ENCODE measurements at regions not wholly inside any gene's neighbourhood (a gene's known extent, or its start where the extent isn't known, plus 50 kb on each side); places are given as distances from the start of the nearest gene placed in this dataset.
"Not testable (repeated sequence)": the region's sequence is repeated elsewhere in the genome, so short reads cannot be mapped to it uniquely, and the experiment has no call there.

DNA sequence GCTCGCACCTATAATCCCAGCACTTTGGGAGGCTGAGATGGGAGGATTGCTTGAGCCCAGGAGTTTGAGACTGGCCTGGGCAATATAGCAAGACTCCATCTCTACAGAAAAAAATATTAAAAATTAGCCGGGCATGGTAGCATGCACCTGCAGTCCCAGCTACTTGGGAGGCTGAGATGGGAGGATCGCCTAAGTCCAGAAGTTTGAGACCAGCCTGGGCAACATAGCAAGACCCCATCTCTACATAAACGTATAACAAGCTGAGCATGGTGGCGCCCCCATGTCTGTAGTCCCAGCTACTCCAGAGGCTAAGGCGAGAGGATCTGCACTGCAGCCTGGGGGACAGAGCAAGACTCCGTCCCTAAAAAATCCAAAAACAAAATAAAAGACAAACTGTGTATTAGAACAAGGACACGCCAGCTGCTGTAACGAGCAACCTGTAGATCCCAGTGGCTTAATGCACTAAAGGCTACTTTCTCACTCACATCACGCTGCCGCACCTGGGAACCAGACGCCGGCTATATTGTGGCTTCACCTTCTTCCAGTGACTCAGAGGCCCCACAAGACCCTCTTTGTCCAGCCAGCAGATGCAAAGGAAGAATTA lies 81.9 kb upstream of the ADGRE5 start:
- not testable (repeated sequence) for H4K20me1 ChIP-seq (replicated peaks; ENCODE audit: control insufficient read depth, insufficient read depth, low read length); ATAC-seq

DNA sequence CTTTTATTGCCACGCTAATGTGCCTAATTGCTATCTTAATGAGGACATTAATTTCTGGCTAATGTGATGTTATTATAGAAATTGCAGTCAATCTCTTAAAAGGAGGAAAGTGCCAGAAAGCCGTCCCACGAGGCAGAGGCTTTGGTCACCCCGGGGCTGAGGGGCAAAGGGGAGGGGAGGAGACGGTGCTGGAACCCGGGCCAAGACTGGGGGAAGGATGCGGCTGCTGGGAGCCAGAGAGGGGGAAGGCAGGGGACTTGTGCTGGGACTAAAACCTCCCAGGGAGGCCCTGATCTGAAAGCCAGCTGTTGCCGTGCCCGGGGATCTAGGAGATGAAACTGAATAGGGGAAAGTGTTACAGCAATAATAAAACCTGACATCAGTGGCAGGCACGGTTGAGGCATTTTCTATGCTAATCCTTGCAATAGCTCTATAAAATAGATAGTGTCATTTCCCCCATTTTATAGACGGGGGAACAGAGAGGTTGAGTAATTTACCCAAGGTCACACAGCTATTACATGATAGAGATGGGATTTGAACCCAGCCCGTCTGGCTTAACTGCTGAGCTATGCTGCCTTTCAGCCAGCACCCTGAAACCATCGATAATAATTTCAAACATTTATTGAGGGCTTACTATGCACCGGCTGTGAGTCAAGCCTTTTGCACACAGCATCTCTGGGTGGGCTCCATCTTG lies 83.2 kb upstream of the ADGRE5 start:
- DNase-seq (ENCODE audit: extremely low read depth in 1 of 4, low spot score in 3 of 4); H3K27ac ChIP-seq (ENCODE audit: extremely low read depth, low read depth, low read length); H3K36me3 ChIP-seq (ENCODE audit: control insufficient read depth, insufficient read depth, low read length); H3K27me3 ChIP-seq (ENCODE audit: control insufficient read depth in 2 of 2, insufficient read depth in 2 of 2, low read length in 2 of 2); H3K4me1 ChIP-seq (replicated peaks in 1 of 2; ENCODE audit: control insufficient read depth in 2 of 2, insufficient read depth in 2 of 2, low read length in 2 of 2); H3K4me2 ChIP-seq (ENCODE audit: insufficient read depth, low read length); intact Hi-C loops (cut with micrococcal nuclease); POLR2A ChIA-PET; ATAC-seq; FAIRE-seq; H3K9me3 ChIP-seq (replicated peaks; ENCODE audit: control insufficient read depth, insufficient read depth, low read depth, low read length); H3K4me3 ChIP-seq; H4K20me1 ChIP-seq (replicated peaks; ENCODE audit: control insufficient read depth, insufficient read depth, low read length); H3K9ac ChIP-seq (ENCODE audit: insufficient read depth in 1 of 2, low read depth in 2 of 2, low read length in 2 of 2); H3K79me2 ChIP-seq (ENCODE audit: control insufficient read depth, insufficient read depth, low read length); H3K9me1 ChIP-seq (ENCODE audit: control insufficient read depth, insufficient read depth, low read length); in situ Hi-C loops (cut with MboI); BruUV-seq (replicated peaks); H2AFZ ChIP-seq (ENCODE audit: low read depth, low read length): not testable (repeated sequence)
- CTCF ChIA-PET (ENCODE audit: low intra/inter-chr PET ratio): interaction anchor here (0.6 kb wide), 1 partner anchor 134 kb away, joined by 4 read pairs; no protein-coding TSS in a partner anchor
- peak; percentile 68 for TF ChIP-seq BRD9 (IDR thresholded peaks at IDR 0.05; ENCODE audit: low read depth, partially characterized antibody)
- TF ChIP-seq SMARCA5 (IDR thresholded peaks at IDR 0.05): peak; percentile 84
- TF ChIP-seq ADNP (tag; IDR thresholded peaks at IDR 0.05): peak; percentile 88
- TF ChIP-seq ZFP36 (IDR thresholded peaks at IDR 0.05; ENCODE audit: low read depth, low read length, partially characterized antibody): peak; percentile 79
- TF ChIP-seq KDM1A (IDR thresholded peaks at IDR 0.05): peak; percentile 73 to 81
- peak; percentile 79; the same call in 1 of the 2 replicates for TF ChIP-seq HDAC2 (IDR thresholded peaks at IDR 0.05)
- TF ChIP-seq BCOR (IDR thresholded peaks at IDR 0.05): peak; percentile 95
- 0 out of 2 replicates have a peak, but pooled peaks have one; percentile 39 for TF ChIP-seq PTBP1 (IDR thresholded peaks at IDR 0.05; ENCODE audit: low read depth, low read length)
- peak; percentile 90 for TF ChIP-seq RBM25 (IDR thresholded peaks at IDR 0.05; ENCODE audit: low read depth, low read length, severe bottlenecking)
- peak; percentile 28 for TF ChIP-seq CHD4 (IDR thresholded peaks at IDR 0.05; ENCODE audit: insufficient read depth, insufficient replicate concordance, low read depth, low read length, poor library complexity, severe bottlenecking)
- 21% methylated on average over 10 of the region's 14 CpGs for WGBS (ENCODE audit: insufficient coverage, low coverage, missing lambda C conversion rate)

More for the DNA sequence above, 81.9 kb upstream of the ADGRE5 start:
- H3K27me3 ChIP-seq (ENCODE audit: control insufficient read depth in 2 of 2, insufficient read depth in 2 of 2, low read length in 2 of 2); H3K4me2 ChIP-seq (ENCODE audit: insufficient read depth, low read length); H3K9me1 ChIP-seq (ENCODE audit: control insufficient read depth, insufficient read depth, low read length); H3K4me1 ChIP-seq (replicated peaks in 1 of 2; ENCODE audit: control insufficient read depth in 2 of 2, insufficient read depth in 2 of 2, low read length in 2 of 2); FAIRE-seq; DNase-seq (ENCODE audit: extremely low read depth in 1 of 4, low spot score in 3 of 4); H3K9me3 ChIP-seq (replicated peaks; ENCODE audit: control insufficient read depth, insufficient read depth, low read depth, low read length); intact Hi-C loops (cut with micrococcal nuclease); CTCF ChIA-PET (ENCODE audit: low intra/inter-chr PET ratio); H3K36me3 ChIP-seq (ENCODE audit: control insufficient read depth, insufficient read depth, low read length); H3K9ac ChIP-seq (ENCODE audit: insufficient read depth in 1 of 2, low read depth in 2 of 2, low read length in 2 of 2); H3K79me2 ChIP-seq (ENCODE audit: control insufficient read depth, insufficient read depth, low read length); H3K27ac ChIP-seq (ENCODE audit: extremely low read depth, low read depth, low read length); in situ Hi-C loops (cut with MboI); H2AFZ ChIP-seq (ENCODE audit: low read depth, low read length); H3K4me3 ChIP-seq; BruUV-seq (replicated peaks): not testable (repeated sequence)
- WGBS (ENCODE audit: insufficient coverage, low coverage, missing lambda C conversion rate): 31% methylated on average over 13 of the region's 13 CpGs
- POLR2A ChIA-PET: interaction anchor here (0.8 to 1.6 kb wide), 2 partner anchors 13 to 37 kb away, joined by 3 to 4 read pairs; no protein-coding TSS in a partner anchor
- TF ChIP-seq BCOR (IDR thresholded peaks at IDR 0.05) (peak; percentile 59; the same call in 1 of the 2 replicates), ZNF12 (CRISPR knock-in tag; IDR thresholded peaks at IDR 0.05) (peak; percentile 89), KDM1A (IDR thresholded peaks at IDR 0.05) (0 out of 4 replicates have a peak, but pooled peaks of 1 of the 2 experiments have one; percentile 12), ZNF121 (CRISPR knock-in tag; conservative IDR thresholded peaks at IDR 0.05) (peak; percentile 84)

All from K562 (cell line).